ENCODE measurements at regions not wholly inside any gene's neighbourhood (a gene's known extent, or its start where the extent isn't known, plus 50 kb on each side); places are given as distances from the start of the nearest gene placed in this dataset.

- TF ChIP-seq ZNF274 (IDR thresholded peaks at IDR 0.05; ENCODE audit: borderline replicate concordance, extremely low read depth, low read length) = no peak
- TF ChIP-seq BACH1 (IDR thresholded peaks at IDR 0.05; ENCODE audit: low read length) = no peak
- TF ChIP-seq CTCF (IDR thresholded peaks at IDR 0.05; ENCODE audit: control extremely low read depth in 1 of 3, insufficient read depth in 1 of 3, low read depth in 1 of 3, low read length in 3 of 3) = no peak
- no peak for TF ChIP-seq SRF (IDR thresholded peaks at IDR 0.05; ENCODE audit: low read depth, low read length)
- no peak for TF ChIP-seq CHD2 (IDR thresholded peaks at IDR 0.05; ENCODE audit: low read length)
- no peak for TF ChIP-seq POLR2A (IDR thresholded peaks at IDR 0.05; ENCODE audit: control extremely low read depth in 1 of 2, low read depth in 2 of 2, low read length in 2 of 2)
- no peak for TF ChIP-seq CREB1 (IDR thresholded peaks at IDR 0.05)
- TF ChIP-seq YY1 (IDR thresholded peaks at IDR 0.05; ENCODE audit: low read depth, low read length) = no peak
- TF ChIP-seq EZH2 (IDR thresholded peaks at IDR 0.05; ENCODE audit: low read depth, low read length, severe bottlenecking) = no peak
- no peak for TF ChIP-seq USF2 (IDR thresholded peaks at IDR 0.05; ENCODE audit: low read length)
- TF ChIP-seq GABPA (IDR thresholded peaks at IDR 0.05; ENCODE audit: borderline replicate concordance, insufficient read depth, low read length) = no peak
- no peak for TF ChIP-seq MAX (IDR thresholded peaks at IDR 0.05)
These were observed 164.8 kb upstream of the BDNF start for GRCh38 chr11:27865105-27865504.
